BE2C (cell line): ENCODE measurements at regions not wholly inside any gene's neighbourhood (a gene's known extent, or its start where the extent isn't known, plus 50 kb on each side); places are given as distances from the start of the nearest gene placed in this dataset.

Experiments used
- DNase-seq: peaks from one replicate; pipeline ENCODE4 v3.0.0-alpha.2; 2020
- H3K27me3 ChIP-seq: fragments of 250-450 bp; sonication (Bioruptor Pico); 2 replicates; pipeline ENCODE4 v1.5.1; 2020; ENCODE audit warnings: mild to moderate bottlenecking
- H3K36me3 ChIP-seq: fragments of 250-450 bp; sonication (Bioruptor Pico); 2 replicates; pipeline ENCODE4 v1.5.1; 2020; ENCODE audit warnings: mild to moderate bottlenecking
- H3K4me1 ChIP-seq: fragments of 250-450 bp; sonication (Bioruptor Pico); 2 replicates; pipeline ENCODE4 v1.5.1; 2020
- H3K4me3 ChIP-seq: 2 replicates; pipeline ENCODE4 v1.5.1; 2011; ENCODE audit warnings: low read depth, low read length
- H3K9me3 ChIP-seq: fragments of 250-450 bp; sonication (Bioruptor Pico); 2 replicates; pipeline ENCODE4 v1.5.1; 2020
- TF ChIP-seq, protein P1 (sequence below): IDR thresholded peaks from 2 replicates; pipeline ENCODE4 v1.5.1; 2012; ENCODE audit warnings: mild to moderate bottlenecking, low read depth, low read length

DNA sequence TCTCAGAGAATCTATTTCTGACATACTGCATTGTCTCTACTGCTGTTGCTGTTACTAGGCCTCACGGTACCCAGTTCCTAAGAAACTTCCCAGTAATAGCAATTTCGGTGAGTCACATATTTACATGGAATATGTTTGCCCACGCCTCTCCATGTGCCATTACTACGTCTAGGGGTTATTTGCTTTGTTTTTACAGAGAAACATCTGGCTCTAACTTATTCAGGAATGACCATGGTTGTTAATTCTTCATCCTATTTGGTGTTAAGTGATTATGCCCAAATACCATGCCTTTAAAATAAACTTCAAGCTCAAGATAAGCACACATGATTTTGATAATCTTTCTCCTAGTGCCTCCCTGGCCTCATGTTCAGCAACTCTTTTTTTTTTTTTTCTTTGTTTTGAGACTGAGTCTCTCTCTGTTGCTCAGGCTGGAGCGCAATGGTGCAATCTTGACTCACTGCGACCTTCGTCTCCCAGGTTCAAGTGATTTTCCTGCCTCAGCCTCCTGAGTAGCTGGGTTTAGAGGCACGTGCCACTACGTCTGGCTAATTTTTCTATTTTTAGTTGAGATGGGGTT lies 101.0 kb upstream of the HS3ST1 start:
- Histone ChIP-seq H3K27me3 (no peaks in the 10 kb centered on the region), H3K4me3 (no peak overlapping the region), H3K4me1 (no peaks in the 10 kb centered on the region), H3K36me3 (no peaks in the 10 kb centered on the region), H3K9me3 (no peaks in the 10 kb centered on the region)
- DNase-seq = no peak
- TF ChIP-seq, protein P1, sequence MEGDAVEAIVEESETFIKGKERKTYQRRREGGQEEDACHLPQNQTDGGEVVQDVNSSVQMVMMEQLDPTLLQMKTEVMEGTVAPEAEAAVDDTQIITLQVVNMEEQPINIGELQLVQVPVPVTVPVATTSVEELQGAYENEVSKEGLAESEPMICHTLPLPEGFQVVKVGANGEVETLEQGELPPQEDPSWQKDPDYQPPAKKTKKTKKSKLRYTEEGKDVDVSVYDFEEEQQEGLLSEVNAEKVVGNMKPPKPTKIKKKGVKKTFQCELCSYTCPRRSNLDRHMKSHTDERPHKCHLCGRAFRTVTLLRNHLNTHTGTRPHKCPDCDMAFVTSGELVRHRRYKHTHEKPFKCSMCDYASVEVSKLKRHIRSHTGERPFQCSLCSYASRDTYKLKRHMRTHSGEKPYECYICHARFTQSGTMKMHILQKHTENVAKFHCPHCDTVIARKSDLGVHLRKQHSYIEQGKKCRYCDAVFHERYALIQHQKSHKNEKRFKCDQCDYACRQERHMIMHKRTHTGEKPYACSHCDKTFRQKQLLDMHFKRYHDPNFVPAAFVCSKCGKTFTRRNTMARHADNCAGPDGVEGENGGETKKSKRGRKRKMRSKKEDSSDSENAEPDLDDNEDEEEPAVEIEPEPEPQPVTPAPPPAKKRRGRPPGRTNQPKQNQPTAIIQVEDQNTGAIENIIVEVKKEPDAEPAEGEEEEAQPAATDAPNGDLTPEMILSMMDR = no peak

DNA sequence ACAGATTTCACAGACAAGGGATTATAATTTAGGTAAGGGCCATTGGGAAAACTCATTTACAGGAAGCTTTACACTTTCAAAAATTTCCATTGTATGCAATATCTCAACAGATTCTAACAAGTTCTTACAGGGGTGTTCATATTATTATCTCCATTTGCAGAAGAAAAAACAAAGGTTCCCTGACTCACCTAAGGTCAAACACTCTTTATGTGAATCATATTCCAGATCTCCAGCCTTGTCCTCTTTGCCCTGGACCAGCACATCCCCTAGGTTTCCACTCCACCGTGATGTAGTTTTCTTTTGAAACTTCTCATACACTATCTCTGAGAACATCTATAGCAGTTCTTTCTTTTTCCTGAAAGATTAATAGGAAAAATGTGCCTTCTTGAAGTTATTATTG lies 96.4 kb upstream of the HS3ST1 start:
- no peak for DNase-seq
- no peaks in the 10 kb centered on the region for H3K9me3 ChIP-seq
- H3K27me3 ChIP-seq = no peaks in the 10 kb centered on the region
- H3K4me3 ChIP-seq = no peak overlapping the region
- TF ChIP-seq, protein P1 = no peak
- H3K4me1 ChIP-seq = no peaks in the 10 kb centered on the region
- H3K36me3 ChIP-seq = no peaks in the 10 kb centered on the region

DNA sequence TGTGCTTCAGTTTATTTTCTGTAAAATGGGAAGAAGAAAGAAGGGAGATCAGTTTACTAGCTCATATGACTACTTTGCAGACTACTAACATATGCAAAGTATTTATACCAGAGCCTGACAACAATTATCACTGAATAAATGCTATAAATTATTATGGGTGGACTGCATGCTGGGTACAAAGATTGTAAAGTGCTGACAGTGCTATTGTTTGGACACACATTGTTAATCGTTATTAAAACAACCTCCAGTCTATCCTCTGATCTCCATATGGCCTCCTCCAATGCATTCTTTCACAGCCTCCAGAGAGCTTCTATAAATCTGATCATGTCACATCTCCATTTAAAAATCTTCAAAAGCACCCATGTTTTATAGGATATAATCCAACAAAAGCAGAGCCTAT lies 90.1 kb upstream of the HS3ST1 start:
- Histone ChIP-seq H3K36me3 (no peaks in the 10 kb centered on the region), H3K27me3 (no peaks in the 10 kb centered on the region), H3K4me1 (no peaks in the 10 kb centered on the region), H3K4me3 (no peak overlapping the region), H3K9me3 (no peaks in the 10 kb centered on the region)
- no peak for DNase-seq
- TF ChIP-seq, protein P1 = no peak

DNA sequence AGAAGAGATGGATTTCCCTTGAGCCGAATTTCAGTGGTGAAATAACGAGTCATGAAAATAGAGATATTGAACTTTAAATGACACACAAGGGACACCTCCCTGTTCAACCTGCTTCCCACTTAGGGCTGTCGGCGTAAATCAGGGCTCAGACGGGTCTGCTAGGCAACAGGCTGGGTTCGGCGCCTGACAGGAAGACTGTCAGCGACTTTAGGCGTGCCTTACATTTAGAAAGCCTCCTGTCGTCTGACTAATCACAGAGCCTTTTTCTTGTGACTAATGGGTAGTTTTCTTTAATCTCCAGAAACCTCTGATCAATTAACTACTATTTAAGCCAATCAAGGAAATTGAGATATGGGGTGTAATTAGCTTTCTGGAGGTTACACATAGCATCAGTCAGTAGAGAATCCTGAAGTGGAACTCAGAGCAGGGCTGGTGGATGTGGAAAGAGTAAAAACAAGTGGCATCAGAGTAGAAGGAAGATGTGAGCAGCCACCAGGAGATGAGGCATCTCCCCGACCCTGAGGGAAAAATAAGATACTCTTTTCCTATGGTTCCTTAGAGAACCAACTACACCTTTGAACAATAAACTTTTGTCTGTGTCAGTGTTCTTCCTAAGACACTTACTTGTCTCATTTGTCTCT lies 86.2 kb upstream of the HS3ST1 start:
- TF ChIP-seq, protein P1 = no peak
- no peak for DNase-seq
- Histone ChIP-seq H3K9me3 (no peaks in the 10 kb centered on the region), H3K4me1 (no peaks in the 10 kb centered on the region), H3K36me3 (no peaks in the 10 kb centered on the region), H3K4me3 (no peak overlapping the region), H3K27me3 (no peaks in the 10 kb centered on the region)

DNA sequence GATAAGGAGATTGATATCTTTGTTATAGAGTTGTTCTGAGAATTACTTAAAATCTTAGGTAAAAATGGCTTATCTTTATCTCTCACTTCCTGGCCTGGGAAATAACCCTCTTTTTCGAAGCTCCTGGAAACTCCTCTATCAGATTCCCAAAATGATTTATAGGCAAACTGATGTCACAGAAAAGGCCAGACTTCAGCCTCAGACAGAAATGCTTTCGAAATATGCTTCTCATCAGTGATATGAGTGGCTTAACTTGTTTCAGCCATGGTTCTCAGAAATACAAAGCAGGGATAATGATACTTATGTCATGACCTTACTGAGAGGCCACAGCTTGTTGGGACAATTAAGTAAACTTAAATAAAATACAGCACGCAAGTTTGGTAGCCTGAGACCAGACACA lies 85.3 kb upstream of the HS3ST1 start:
- no peaks in the 10 kb centered on the region for H3K36me3 ChIP-seq
- H3K27me3 ChIP-seq = no peaks in the 10 kb centered on the region
- DNase-seq = no peak
- no peak overlapping the region for H3K4me3 ChIP-seq
- TF ChIP-seq, protein P1 = no peak
- no peaks in the 10 kb centered on the region for H3K4me1 ChIP-seq
- H3K9me3 ChIP-seq = no peaks in the 10 kb centered on the region

DNA sequence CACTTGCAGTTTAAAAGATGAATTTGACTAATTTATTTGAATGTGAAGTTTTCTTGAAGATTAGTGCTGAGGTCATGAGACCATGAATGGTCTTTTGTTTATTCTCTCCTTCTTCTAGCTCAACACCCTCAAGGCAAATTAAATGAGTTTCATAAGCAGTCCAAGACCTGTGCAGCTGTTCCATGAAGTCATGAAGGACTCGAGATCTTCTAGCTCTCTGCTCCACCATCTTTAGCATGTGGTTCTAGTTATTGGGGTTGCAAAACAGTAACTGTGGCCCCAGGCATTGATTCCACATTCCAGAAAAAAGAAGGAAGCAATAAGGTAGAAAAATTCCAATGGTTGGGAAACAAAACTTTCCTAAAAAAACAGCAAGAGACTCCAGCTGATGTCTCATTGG lies 84.2 kb upstream of the HS3ST1 start:
- H3K4me3 ChIP-seq = no peak overlapping the region
- no peaks in the 10 kb centered on the region for H3K36me3 ChIP-seq
- TF ChIP-seq, protein P1 = no peak
- no peaks in the 10 kb centered on the region for H3K9me3 ChIP-seq
- DNase-seq = no peak
- H3K4me1 ChIP-seq = no peaks in the 10 kb centered on the region
- no peaks in the 10 kb centered on the region for H3K27me3 ChIP-seq
